DND-41 (cell line): ENCODE measurements at regions not wholly inside any gene's neighbourhood (a gene's known extent, or its start where the extent isn't known, plus 50 kb on each side); places are given as distances from the start of the nearest gene placed in this dataset.

Experiments
- ATAC-seq: fragments of 200-7000 bp; cut with Tn5 transposase; 3 replicates; pipeline ENCODE4 v1.9.1; 2021; ENCODE audit warnings: low read depth; ENCODE audit not compliant: insufficient read depth
- DNase-seq: peaks from one replicate; pipeline ENCODE4 v3.0.0-alpha.2; 2020
- H2AFZ ChIP-seq: 2 replicates; pipeline ENCODE4 v1.6.0; 2012; ENCODE audit warnings: low read depth, low read length
- H3K27ac ChIP-seq: 2 replicates; pipeline ENCODE4 v1.5.1; 2012; ENCODE audit warnings: low read length, inconsistent platforms
- H3K27me3 ChIP-seq: fragments of 200-600 bp; sonication (generic); 2 replicates; pipeline ENCODE4 v1.6.0; 2012; ENCODE audit warnings: low read length, mild to moderate bottlenecking, inconsistent platforms; ENCODE audit not compliant: insufficient read depth, poor library complexity
- H3K36me3 ChIP-seq: 2 replicates; pipeline ENCODE4 v1.5.1; 2012; ENCODE audit warnings: low read length, inconsistent platforms; ENCODE audit not compliant: insufficient read depth
- H3K4me1 ChIP-seq: 2 replicates; pipeline ENCODE4 v1.5.1; 2012; ENCODE audit warnings: mild to moderate bottlenecking, low read length; ENCODE audit not compliant: insufficient read depth
- H3K4me2 ChIP-seq: 2 replicates; pipeline ENCODE4 v1.6.0; 2012; ENCODE audit warnings: mild to moderate bottlenecking, moderate library complexity, low read length, inconsistent platforms; ENCODE audit not compliant: insufficient read depth
- H3K4me3 ChIP-seq, 2 experiments: fragments of 200-600 bp in 1 of 2; shearing (Covaris generic) in 1 of 2; 2 replicates each; pipeline ENCODE4 v1.5.1; 2012 to 2016; ENCODE audit warnings: inconsistent platforms in 2 of 2, low read length in 2 of 2, mild to moderate bottlenecking in 2 of 2, low read depth in 1 of 2, moderate library complexity in 1 of 2
- H3K79me2 ChIP-seq: 2 replicates; pipeline ENCODE4 v1.6.0; 2012; ENCODE audit warnings: low read length, inconsistent platforms; ENCODE audit not compliant: insufficient read depth
- H3K9ac ChIP-seq: 2 replicates; pipeline ENCODE4 v1.6.0; 2012; ENCODE audit warnings: low read depth, mild to moderate bottlenecking, inconsistent platforms, low read length, moderate library complexity
- H3K9me3 ChIP-seq: 2 replicates; pipeline ENCODE4 v1.5.1; 2012; ENCODE audit warnings: low read length, moderate library complexity, mild to moderate bottlenecking, inconsistent platforms; ENCODE audit not compliant: insufficient read depth, severe bottlenecking
- H4K20me1 ChIP-seq: 2 replicates; pipeline ENCODE4 v1.6.0; 2012; ENCODE audit warnings: low read length; ENCODE audit not compliant: insufficient read depth
- CTCF ChIP-seq: IDR thresholded peaks from 2 replicates; pipeline ENCODE4 v1.5.1; 2012; ENCODE audit warnings: borderline replicate concordance, low read length, moderate library complexity, mild to moderate bottlenecking; ENCODE audit not compliant: poor library complexity, severe bottlenecking; ENCODE audit errors: extremely low read depth
- EZH2 ChIP-seq: IDR thresholded peaks from 3 replicates; pipeline ENCODE4 v1.6.1; 2012; ENCODE audit warnings: borderline replicate concordance, low read depth, mild to moderate bottlenecking, moderate library complexity, low read length, inconsistent platforms; ENCODE audit not compliant: severe bottlenecking

- H3K9me3 ChIP-seq, result no peaks in the 10 kb centered on the region
- no peak overlapping the region for H3K27ac ChIP-seq
- H3K27me3 ChIP-seq, result peaks cover 3% of the 10 kb centered on the region
- no peak overlapping the region for H3K9ac ChIP-seq
- no peak overlapping the region for H2AFZ ChIP-seq
- no peaks in the 10 kb centered on the region for H3K79me2 ChIP-seq
- no peak for TF ChIP-seq CTCF
- TF ChIP-seq EZH2, result no peak
- no peak overlapping the region for H3K4me3 ChIP-seq
- DNase-seq, result no peak
- no peak for ATAC-seq
- no peaks in the 10 kb centered on the region for H4K20me1 ChIP-seq
- no peaks in the 10 kb centered on the region for H3K36me3 ChIP-seq
- no peaks in the 10 kb centered on the region for H3K4me1 ChIP-seq
- H3K4me2 ChIP-seq, result no peak overlapping the region
Measured at GRCh38 chr9:34826999-34827538, 117.1 kb upstream of the CCL21 start.

GRCh38 chr9:34825775-34826174 is 115.8 kb upstream of the CCL21 start:
- H3K27ac ChIP-seq, result no peak overlapping the region
- TF ChIP-seq EZH2, result no peak
- no peak for TF ChIP-seq CTCF
- no peak overlapping the region for H3K9ac ChIP-seq
- no peaks in the 10 kb centered on the region for H3K9me3 ChIP-seq
- no peaks in the 10 kb centered on the region for H4K20me1 ChIP-seq
- no peak overlapping the region for H3K4me2 ChIP-seq
- no peaks in the 10 kb centered on the region for H3K4me1 ChIP-seq
- no peaks in the 10 kb centered on the region for H3K36me3 ChIP-seq
- no peak for ATAC-seq
- H3K4me3 ChIP-seq, result no peak overlapping the region
- peaks cover 3% of the 10 kb centered on the region for H3K27me3 ChIP-seq
- H3K79me2 ChIP-seq, result no peaks in the 10 kb centered on the region
- H2AFZ ChIP-seq, result no peak overlapping the region
- DNase-seq, result no peak

- Histone ChIP-seq H3K27ac (no peak overlapping the region), H2AFZ (no peak overlapping the region), H3K36me3 (no peaks in the 10 kb centered on the region), H4K20me1 (no peaks in the 10 kb centered on the region), H3K79me2 (no peaks in the 10 kb centered on the region), H3K4me3 (no peak overlapping the region), H3K4me1 (no peaks in the 10 kb centered on the region), H3K27me3 (no peaks in the 10 kb centered on the region), H3K9me3 (no peaks in the 10 kb centered on the region), H3K9ac (no peak overlapping the region), H3K4me2 (no peak overlapping the region)
- no peak for TF ChIP-seq EZH2
- TF ChIP-seq CTCF, result no peak
- ATAC-seq (no peak), DNase-seq (no peak)
Measured at GRCh38 chr9:34823778-34824177, 113.8 kb upstream of the CCL21 start.

- no peak for ATAC-seq
Measured at GRCh38 chr9:34810187-34810524, 100.2 kb upstream of the CCL21 start.

More at GRCh38 chr9:34810187-34810524, 100.2 kb upstream of the CCL21 start:
- H3K9ac ChIP-seq, result no peak overlapping the region
- no peaks in the 10 kb centered on the region for H3K36me3 ChIP-seq
- H4K20me1 ChIP-seq, result no peaks in the 10 kb centered on the region
- H2AFZ ChIP-seq, result no peak overlapping the region
- H3K4me2 ChIP-seq, result no peak overlapping the region
- H3K27ac ChIP-seq, result no peak overlapping the region
- H3K4me1 ChIP-seq, result no peaks in the 10 kb centered on the region
- H3K4me3 ChIP-seq, result no peak overlapping the region
- no peaks in the 10 kb centered on the region for H3K27me3 ChIP-seq
- H3K9me3 ChIP-seq, result no peaks in the 10 kb centered on the region
- TF ChIP-seq CTCF, result no peak
- no peak for TF ChIP-seq EZH2
- DNase-seq, result no peak
- no peaks in the 10 kb centered on the region for H3K79me2 ChIP-seq
